ENCODE measurements at regions not wholly inside any gene's neighbourhood (a gene's known extent, or its start where the extent isn't known, plus 50 kb on each side); places are given as distances from the start of the nearest gene placed in this dataset.

DNA sequence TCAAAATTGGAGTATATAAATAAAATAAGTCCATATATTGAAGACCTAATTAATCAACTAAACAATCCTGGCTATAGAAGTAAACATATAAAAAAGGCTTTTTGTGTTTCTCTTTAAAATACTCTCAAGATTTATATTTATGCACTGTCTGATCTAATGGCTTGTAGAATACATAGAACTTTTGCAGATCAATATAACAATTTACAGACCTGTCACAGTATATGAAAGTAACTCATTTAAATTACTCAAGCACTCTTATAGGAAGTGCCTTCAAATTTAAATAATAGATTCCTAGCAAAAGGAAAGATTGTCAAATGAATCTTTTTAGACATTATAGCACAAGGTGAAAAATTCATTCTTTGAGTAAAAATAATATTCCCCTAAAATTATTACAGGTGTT is 615.8 kb upstream of the RGS18 start:
- Histone ChIP-seq H3K27ac (ENCODE audit: low read length) (no peak overlapping the region), H3K9ac (ENCODE audit: low read length in 2 of 2) (no peak overlapping the region), H3K9me3 (ENCODE audit: control insufficient read depth in 2 of 2, low read length in 2 of 2) (peaks cover 0 to 5% of the 10 kb centered on the region in 2 donors), H3K36me3 (ENCODE audit: control insufficient read depth in 2 of 2, insufficient read depth in 2 of 2, low read length in 2 of 2) (no peaks in the 10 kb centered on the region), H3K4me1 (ENCODE audit: control insufficient read depth, insufficient read depth, low read length) (no peaks in the 10 kb centered on the region), H3K27me3 (ENCODE audit: control insufficient read depth in 1 of 2, insufficient read depth in 2 of 2, low read length in 2 of 2) (no peaks in the 10 kb centered on the region), H3K4me3 (ENCODE audit: low read length in 2 of 2) (no peak overlapping the region)

GRCh38 chr1:191546803-191547202 is 611.5 kb upstream of the RGS18 start:
- Histone ChIP-seq H3K27me3 (ENCODE audit: control insufficient read depth in 1 of 2, insufficient read depth in 2 of 2, low read length in 2 of 2) (no peaks in the 10 kb centered on the region), H3K4me1 (ENCODE audit: control insufficient read depth, insufficient read depth, low read length) (no peaks in the 10 kb centered on the region), H3K9ac (ENCODE audit: low read length in 2 of 2) (no peak overlapping the region), H3K36me3 (ENCODE audit: control insufficient read depth in 2 of 2, insufficient read depth in 2 of 2, low read length in 2 of 2) (no peaks in the 10 kb centered on the region), H3K27ac (ENCODE audit: low read length) (no peak overlapping the region), H3K4me3 (ENCODE audit: low read length in 2 of 2) (no peak overlapping the region), H3K9me3 (ENCODE audit: control insufficient read depth in 2 of 2, low read length in 2 of 2) (no peaks in the 10 kb centered on the region)

- Histone ChIP-seq H3K9ac (ENCODE audit: low read length in 2 of 2) (no peak overlapping the region), H3K4me1 (ENCODE audit: control insufficient read depth, insufficient read depth, low read length) (no peaks in the 10 kb centered on the region), H3K27me3 (ENCODE audit: control insufficient read depth in 1 of 2, insufficient read depth in 2 of 2, low read length in 2 of 2) (no peaks in the 10 kb centered on the region), H3K4me3 (ENCODE audit: low read length in 2 of 2) (no peak overlapping the region), H3K9me3 (ENCODE audit: control insufficient read depth in 2 of 2, low read length in 2 of 2) (no peaks in the 10 kb centered on the region), H3K36me3 (ENCODE audit: control insufficient read depth in 2 of 2, insufficient read depth in 2 of 2, low read length in 2 of 2) (no peaks in the 10 kb centered on the region), H3K27ac (ENCODE audit: low read length) (no peak overlapping the region)
These were observed 607.2 kb upstream of the RGS18 start for GRCh38 chr1:191551019-191551418.

DNA sequence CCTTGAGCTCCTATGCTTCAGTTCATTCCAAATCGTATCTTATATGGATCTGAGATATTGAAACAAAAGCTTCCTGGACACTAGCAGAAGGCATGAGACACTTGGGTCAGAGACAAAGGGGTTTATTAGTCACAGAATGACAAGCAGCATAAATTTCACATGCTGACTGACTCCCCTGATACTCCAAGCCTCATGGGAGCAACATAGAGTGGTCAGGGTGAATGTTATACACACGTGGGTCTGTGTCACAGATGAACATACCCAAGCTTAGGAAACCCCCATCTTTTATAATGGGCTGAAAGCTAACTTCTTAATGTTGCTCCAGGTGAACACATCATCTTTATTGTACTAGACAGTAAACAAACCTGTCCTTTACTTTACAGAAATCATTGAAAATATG is 599.9 kb upstream of the RGS18 start:
- H3K9me3 ChIP-seq (ENCODE audit: control insufficient read depth in 2 of 2, low read length in 2 of 2) = no peaks in the 10 kb centered on the region
- no peak overlapping the region for H3K9ac ChIP-seq (ENCODE audit: low read length in 2 of 2)
- H3K27me3 ChIP-seq (ENCODE audit: control insufficient read depth in 1 of 2, insufficient read depth in 2 of 2, low read length in 2 of 2) = no peaks in the 10 kb centered on the region
- H3K4me1 ChIP-seq (ENCODE audit: control insufficient read depth, insufficient read depth, low read length) = no peaks in the 10 kb centered on the region
- H3K27ac ChIP-seq (ENCODE audit: low read length) = no peak overlapping the region
- H3K4me3 ChIP-seq (ENCODE audit: low read length in 2 of 2) = no peak overlapping the region
- H3K36me3 ChIP-seq (ENCODE audit: control insufficient read depth in 2 of 2, insufficient read depth in 2 of 2, low read length in 2 of 2) = no peaks in the 10 kb centered on the region

DNA sequence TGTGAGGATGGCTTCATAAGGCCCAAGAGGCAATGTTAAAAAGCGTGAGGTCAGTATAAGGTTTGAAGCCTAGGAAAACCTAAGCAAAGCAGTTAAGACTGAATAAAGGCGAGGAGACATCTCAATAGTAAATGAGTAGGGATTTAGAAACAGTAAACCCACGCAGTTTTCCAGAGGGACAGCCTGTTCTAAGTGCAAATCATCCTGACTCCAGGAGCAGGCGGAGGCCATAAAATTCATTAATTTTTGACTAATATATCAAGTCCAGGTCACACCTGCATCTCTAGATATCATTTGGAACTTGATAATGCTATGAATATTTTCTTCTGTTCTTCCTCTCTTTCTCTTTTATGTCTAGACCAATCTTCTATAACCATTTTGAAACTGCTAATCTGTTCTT is 597.0 kb upstream of the RGS18 start:
- H3K27me3 ChIP-seq (ENCODE audit: control insufficient read depth in 1 of 2, insufficient read depth in 2 of 2, low read length in 2 of 2) = no peaks in the 10 kb centered on the region
- no peak overlapping the region for H3K27ac ChIP-seq (ENCODE audit: low read length)
- H3K36me3 ChIP-seq (ENCODE audit: control insufficient read depth in 2 of 2, insufficient read depth in 2 of 2, low read length in 2 of 2) = no peaks in the 10 kb centered on the region
- H3K9me3 ChIP-seq (ENCODE audit: control insufficient read depth in 2 of 2, low read length in 2 of 2) = no peaks in the 10 kb centered on the region
- no peak overlapping the region for H3K9ac ChIP-seq (ENCODE audit: low read length in 2 of 2)
- H3K4me3 ChIP-seq (ENCODE audit: low read length in 2 of 2) = no peak overlapping the region
- H3K4me1 ChIP-seq (ENCODE audit: control insufficient read depth, insufficient read depth, low read length) = no peaks in the 10 kb centered on the region

DNA sequence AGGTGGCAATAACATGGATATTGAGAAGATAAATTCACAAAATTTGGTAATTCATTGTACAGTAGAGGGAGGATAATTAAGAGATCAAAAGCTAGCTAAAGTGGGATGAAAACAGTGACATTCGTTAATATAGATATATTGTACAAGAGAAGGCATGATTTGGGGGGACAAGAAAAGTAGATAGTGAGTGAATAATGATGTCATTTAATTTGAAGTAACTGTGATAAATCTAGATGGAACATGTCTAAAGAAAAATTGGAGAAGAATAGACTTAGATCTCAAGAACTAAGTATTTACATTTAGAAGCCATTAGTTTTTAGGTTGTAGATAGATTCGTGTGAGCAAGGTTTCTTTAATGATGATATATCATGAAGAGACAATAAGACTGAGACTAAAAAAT is 594.0 kb upstream of the RGS18 start:
- H3K9ac ChIP-seq (ENCODE audit: low read length in 2 of 2) = no peak overlapping the region

DNA sequence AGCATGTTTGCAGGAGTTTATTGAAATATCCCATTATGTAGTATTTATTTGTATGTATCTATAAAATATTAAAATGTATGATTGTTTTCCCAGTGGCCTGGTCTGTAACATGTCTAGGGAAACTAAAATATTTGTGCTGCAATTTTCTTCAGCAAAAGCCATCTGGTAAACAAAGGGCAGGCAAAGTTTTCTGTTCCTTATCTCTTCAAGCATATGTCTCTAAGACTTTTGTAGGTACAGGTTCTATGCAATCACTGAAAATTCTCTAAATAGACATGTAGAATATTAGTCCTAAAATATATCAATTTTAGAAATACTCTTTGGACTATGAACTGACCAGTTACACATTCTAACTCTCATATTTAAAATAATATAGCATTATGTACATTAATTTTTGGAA is 585.8 kb upstream of the RGS18 start:
- Histone ChIP-seq H3K9ac (ENCODE audit: low read length in 2 of 2) (no peak overlapping the region), H3K9me3 (ENCODE audit: control insufficient read depth in 2 of 2, low read length in 2 of 2) (no peaks in the 10 kb centered on the region), H3K36me3 (ENCODE audit: control insufficient read depth in 2 of 2, insufficient read depth in 2 of 2, low read length in 2 of 2) (no peaks in the 10 kb centered on the region)

More for the DNA sequence above, 594.0 kb upstream of the RGS18 start:
- Histone ChIP-seq H3K4me1 (ENCODE audit: control insufficient read depth, insufficient read depth, low read length) (no peaks in the 10 kb centered on the region), H3K36me3 (ENCODE audit: control insufficient read depth in 2 of 2, insufficient read depth in 2 of 2, low read length in 2 of 2) (no peaks in the 10 kb centered on the region), H3K27ac (ENCODE audit: low read length) (no peak overlapping the region), H3K4me3 (ENCODE audit: low read length in 2 of 2) (no peak overlapping the region), H3K9me3 (ENCODE audit: control insufficient read depth in 2 of 2, low read length in 2 of 2) (no peaks in the 10 kb centered on the region), H3K27me3 (ENCODE audit: control insufficient read depth in 1 of 2, insufficient read depth in 2 of 2, low read length in 2 of 2) (no peaks in the 10 kb centered on the region)

DNA sequence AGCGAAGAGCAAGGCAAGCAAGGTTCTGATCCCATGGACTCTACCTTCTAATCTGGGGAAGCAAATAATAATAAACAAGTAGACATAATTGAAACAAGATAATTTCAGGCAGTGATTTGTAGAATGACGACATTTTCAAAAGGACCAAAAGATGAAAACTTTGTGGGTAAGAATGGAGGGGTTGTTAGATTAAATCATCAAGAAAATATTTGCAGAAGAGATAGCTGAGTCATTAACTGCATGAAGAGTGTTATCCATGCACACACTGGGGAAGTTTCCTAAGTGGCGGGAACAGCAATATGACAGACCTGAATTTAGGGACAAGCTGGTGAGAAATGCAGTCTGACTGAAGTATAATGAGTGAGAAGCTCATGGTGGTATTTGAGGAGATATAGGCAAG is 583.1 kb upstream of the RGS18 start:
- Histone ChIP-seq H3K9me3 (ENCODE audit: control insufficient read depth in 2 of 2, low read length in 2 of 2) (no peaks in the 10 kb centered on the region), H3K9ac (ENCODE audit: low read length in 2 of 2) (no peak overlapping the region), H3K4me1 (ENCODE audit: control insufficient read depth, insufficient read depth, low read length) (no peaks in the 10 kb centered on the region), H3K36me3 (ENCODE audit: control insufficient read depth in 2 of 2, insufficient read depth in 2 of 2, low read length in 2 of 2) (no peaks in the 10 kb centered on the region), H3K27ac (ENCODE audit: low read length) (no peak overlapping the region), H3K27me3 (ENCODE audit: control insufficient read depth in 1 of 2, insufficient read depth in 2 of 2, low read length in 2 of 2) (no peaks in the 10 kb centered on the region), H3K4me3 (ENCODE audit: low read length in 2 of 2) (no peak overlapping the region)

More for the DNA sequence above, 585.8 kb upstream of the RGS18 start:
- Histone ChIP-seq H3K27me3 (ENCODE audit: control insufficient read depth in 1 of 2, insufficient read depth in 2 of 2, low read length in 2 of 2) (no peaks in the 10 kb centered on the region), H3K4me1 (ENCODE audit: control insufficient read depth, insufficient read depth, low read length) (no peaks in the 10 kb centered on the region), H3K27ac (ENCODE audit: low read length) (no peak overlapping the region), H3K4me3 (ENCODE audit: low read length in 2 of 2) (no peak overlapping the region)

GRCh38 chr1:191575746-191576145 is 582.5 kb upstream of the RGS18 start:
- Histone ChIP-seq H3K36me3 (ENCODE audit: control insufficient read depth in 2 of 2, insufficient read depth in 2 of 2, low read length in 2 of 2) (no peaks in the 10 kb centered on the region), H3K9ac (ENCODE audit: low read length in 2 of 2) (no peak overlapping the region), H3K4me1 (ENCODE audit: control insufficient read depth, insufficient read depth, low read length) (no peaks in the 10 kb centered on the region), H3K9me3 (ENCODE audit: control insufficient read depth in 2 of 2, low read length in 2 of 2) (no peaks in the 10 kb centered on the region), H3K27me3 (ENCODE audit: control insufficient read depth in 1 of 2, insufficient read depth in 2 of 2, low read length in 2 of 2) (no peaks in the 10 kb centered on the region), H3K4me3 (ENCODE audit: low read length in 2 of 2) (no peak overlapping the region), H3K27ac (ENCODE audit: low read length) (no peak overlapping the region)

GRCh38 chr1:191577213-191577612 is 581.0 kb upstream of the RGS18 start:
- no peak overlapping the region for H3K4me3 ChIP-seq (ENCODE audit: low read length in 2 of 2)
- H3K27me3 ChIP-seq (ENCODE audit: control insufficient read depth in 1 of 2, insufficient read depth in 2 of 2, low read length in 2 of 2) = no peaks in the 10 kb centered on the region
- no peaks in the 10 kb centered on the region for H3K9me3 ChIP-seq (ENCODE audit: control insufficient read depth in 2 of 2, low read length in 2 of 2)
- H3K27ac ChIP-seq (ENCODE audit: low read length) = no peak overlapping the region
- no peaks in the 10 kb centered on the region for H3K4me1 ChIP-seq (ENCODE audit: control insufficient read depth, insufficient read depth, low read length)
- no peak overlapping the region for H3K9ac ChIP-seq (ENCODE audit: low read length in 2 of 2)
- no peaks in the 10 kb centered on the region for H3K36me3 ChIP-seq (ENCODE audit: control insufficient read depth in 2 of 2, insufficient read depth in 2 of 2, low read length in 2 of 2)

DNA sequence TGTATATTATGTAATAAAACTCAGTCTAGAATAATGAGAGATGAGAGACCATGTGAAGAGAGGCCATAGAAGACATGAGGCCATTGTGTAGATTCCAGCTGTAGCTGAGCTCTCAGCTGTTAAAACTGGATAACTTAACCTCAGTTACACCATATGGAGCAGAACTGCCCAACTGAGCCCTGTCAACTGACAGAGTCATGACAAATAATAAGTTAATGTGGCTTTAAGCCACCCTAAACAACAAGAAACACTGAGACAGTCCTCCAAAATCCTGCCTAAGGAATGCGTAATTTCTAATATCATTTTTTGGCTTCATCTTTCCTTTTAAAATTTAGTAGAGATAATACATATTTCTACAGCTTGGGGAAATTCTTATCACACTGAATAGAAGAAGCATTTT is 580.0 kb upstream of the RGS18 start:
- Histone ChIP-seq H3K9me3 (ENCODE audit: control insufficient read depth in 2 of 2, low read length in 2 of 2) (no peaks in the 10 kb centered on the region), H3K4me3 (ENCODE audit: low read length in 2 of 2) (no peak overlapping the region), H3K27me3 (ENCODE audit: control insufficient read depth in 1 of 2, insufficient read depth in 2 of 2, low read length in 2 of 2) (no peaks in the 10 kb centered on the region), H3K4me1 (ENCODE audit: control insufficient read depth, insufficient read depth, low read length) (no peaks in the 10 kb centered on the region), H3K27ac (ENCODE audit: low read length) (no peak overlapping the region), H3K36me3 (ENCODE audit: control insufficient read depth in 2 of 2, insufficient read depth in 2 of 2, low read length in 2 of 2) (no peaks in the 10 kb centered on the region), H3K9ac (ENCODE audit: low read length in 2 of 2) (no peak overlapping the region)

- Histone ChIP-seq H3K9ac (ENCODE audit: low read length in 2 of 2) (no peak overlapping the region), H3K9me3 (ENCODE audit: control insufficient read depth in 2 of 2, low read length in 2 of 2) (no peaks in the 10 kb centered on the region), H3K4me1 (ENCODE audit: control insufficient read depth, insufficient read depth, low read length) (no peaks in the 10 kb centered on the region), H3K36me3 (ENCODE audit: control insufficient read depth in 2 of 2, insufficient read depth in 2 of 2, low read length in 2 of 2) (no peaks in the 10 kb centered on the region), H3K27ac (ENCODE audit: low read length) (no peak overlapping the region), H3K4me3 (ENCODE audit: low read length in 2 of 2) (no peak overlapping the region), H3K27me3 (ENCODE audit: control insufficient read depth in 1 of 2, insufficient read depth in 2 of 2, low read length in 2 of 2) (no peaks in the 10 kb centered on the region)
These were observed 579.2 kb upstream of the RGS18 start for GRCh38 chr1:191579019-191579418.

Measured in stomach smooth muscle (tissue), 2 donors.